Activated gamma-delta T cell treated with anti-CD3 and anti-CD28 coated beads, Interleukin-2, amount 50 U/mL, for 16 hours (primary cell): ENCODE measurements at regions not wholly inside any gene's neighbourhood (a gene's known extent, or its start where the extent isn't known, plus 50 kb on each side); places are given as distances from the start of the nearest gene placed in this dataset.
"Not testable (repeated sequence)": the region's sequence is repeated elsewhere in the genome, so short reads cannot be mapped to it uniquely, and the experiment has no call there.

Source experiments
- DNase-seq: peaks from one replicate; pipeline ENCODE4 v3.0.0-alpha.2; 2020; ENCODE audit warnings: low read depth

DNA sequence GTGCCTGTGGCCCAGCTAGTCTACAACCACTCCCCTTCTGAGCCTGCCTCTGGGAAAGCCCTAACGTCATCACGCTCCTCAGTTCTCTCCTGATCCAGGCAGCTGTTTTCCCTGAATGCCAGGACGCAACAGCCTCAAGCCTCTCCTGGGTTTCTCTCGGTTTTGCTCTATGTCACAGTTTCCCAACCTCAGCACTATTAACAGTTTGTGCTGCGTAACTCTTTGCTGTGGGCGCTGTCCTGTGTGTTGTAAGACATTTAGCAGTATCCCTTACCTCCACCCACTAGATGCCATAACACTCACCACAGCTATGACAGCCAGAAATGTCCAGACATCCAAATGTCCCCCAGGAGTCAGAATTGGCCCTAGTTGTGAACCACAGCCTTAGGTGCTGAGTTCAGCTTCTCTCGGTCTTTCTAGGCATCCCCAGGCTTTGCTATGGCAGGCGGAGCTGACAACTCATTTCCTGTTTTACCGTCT lies 226.3 kb upstream of the NPVF start:
- DNase-seq = no peak

DNA sequence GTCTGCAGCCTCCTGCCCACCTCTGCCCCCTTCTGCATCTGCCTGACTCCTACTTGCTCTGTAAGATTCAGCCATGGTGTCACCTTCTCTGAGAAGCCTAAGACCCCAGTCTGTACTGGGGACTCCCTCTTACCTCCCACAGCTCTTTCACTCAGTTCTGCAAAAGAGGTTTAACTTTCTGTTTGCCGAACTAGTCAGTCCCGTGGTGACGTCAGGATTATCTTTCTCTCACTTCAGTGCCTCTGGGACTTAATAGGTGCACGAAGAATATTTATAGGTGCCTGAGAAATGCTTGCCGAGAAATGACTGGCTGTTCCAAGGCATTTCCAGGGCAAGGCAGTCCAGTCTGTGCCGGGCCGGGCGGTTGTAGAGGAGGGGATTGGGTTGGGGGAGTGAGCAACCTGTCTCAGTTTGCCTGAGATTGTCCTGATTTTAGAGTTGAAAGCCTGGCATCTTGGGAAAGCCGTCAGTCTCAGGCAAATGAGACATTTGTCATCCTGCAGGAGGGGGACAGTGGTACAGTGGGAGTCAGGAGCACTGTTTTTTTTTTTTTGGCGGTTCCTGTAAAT lies 227.5 kb upstream of the NPVF start:
- DNase-seq = no peak

DNA sequence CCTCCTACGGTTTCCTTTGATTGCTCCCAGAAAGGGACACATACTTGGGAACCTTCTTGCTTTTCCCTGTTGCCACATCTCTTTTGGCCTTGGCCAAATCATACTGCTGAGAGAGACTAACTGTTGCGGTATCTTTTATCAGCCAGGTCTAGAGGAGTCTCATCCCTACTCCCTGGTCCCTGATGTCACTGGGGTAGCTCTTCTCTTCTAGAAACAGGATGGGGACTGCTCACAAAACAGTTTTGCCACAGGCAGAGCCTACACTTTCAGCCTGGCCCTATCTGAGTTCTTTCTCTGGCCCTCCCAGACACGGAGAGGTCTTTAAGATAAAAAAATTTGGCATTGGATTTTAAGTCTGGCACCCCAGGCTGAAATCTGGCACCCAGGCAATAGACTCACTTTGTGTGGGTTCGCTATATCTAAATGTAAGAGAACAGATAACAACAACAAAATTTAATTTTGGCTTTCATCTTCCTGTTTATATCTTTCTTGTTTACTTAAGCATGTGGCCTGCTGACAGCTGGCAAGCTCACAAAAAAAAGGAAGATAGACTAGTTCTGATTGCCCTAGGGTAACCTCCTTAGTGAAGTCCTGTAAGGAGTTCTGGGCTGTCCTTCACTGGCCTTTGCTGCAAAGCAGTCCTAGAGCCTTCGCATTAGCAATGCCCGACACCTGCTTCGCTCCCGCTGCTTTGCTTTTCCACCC lies 228.3 kb upstream of the NPVF start:
- no peak for DNase-seq

DNA sequence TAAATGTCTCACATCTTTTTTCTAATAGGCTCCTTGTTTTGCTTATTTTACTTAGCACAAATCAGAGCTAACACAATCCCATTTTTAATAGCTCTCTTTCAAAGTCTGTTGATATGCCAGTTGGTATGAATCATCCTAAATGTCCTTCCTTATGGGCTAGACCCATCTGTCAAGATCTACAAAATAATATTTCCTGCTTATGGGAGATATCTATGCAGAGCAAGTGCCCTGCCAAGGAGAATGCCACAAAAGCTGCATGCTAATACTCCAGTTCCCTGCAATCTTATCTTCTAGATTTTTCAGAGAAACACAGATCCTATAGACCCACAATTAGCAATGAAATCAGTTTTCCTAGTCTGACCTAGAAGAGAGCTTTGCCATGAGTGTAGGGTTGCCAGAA lies 230.8 kb upstream of the NPVF start:
- no peak for DNase-seq

DNA sequence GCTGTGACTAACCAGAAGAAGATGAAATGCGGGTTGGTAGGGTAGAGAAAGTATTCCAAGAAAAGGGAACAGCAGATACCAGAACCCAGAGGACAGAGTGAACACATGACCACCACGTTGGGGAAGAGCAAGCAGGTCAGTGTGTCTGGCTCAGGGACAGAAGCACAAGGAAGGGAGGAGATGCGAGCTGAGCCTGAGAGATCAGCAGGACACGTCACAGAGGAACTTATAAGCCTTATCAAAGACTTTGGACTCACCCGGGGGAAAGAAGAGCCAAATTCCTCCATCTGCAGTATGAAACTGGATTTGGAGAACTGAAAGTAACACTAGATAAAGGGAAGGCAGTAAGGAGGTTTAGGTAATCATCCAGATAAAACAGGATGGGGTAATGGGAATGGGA lies 232.1 kb upstream of the NPVF start:
- DNase-seq = no peak

DNA sequence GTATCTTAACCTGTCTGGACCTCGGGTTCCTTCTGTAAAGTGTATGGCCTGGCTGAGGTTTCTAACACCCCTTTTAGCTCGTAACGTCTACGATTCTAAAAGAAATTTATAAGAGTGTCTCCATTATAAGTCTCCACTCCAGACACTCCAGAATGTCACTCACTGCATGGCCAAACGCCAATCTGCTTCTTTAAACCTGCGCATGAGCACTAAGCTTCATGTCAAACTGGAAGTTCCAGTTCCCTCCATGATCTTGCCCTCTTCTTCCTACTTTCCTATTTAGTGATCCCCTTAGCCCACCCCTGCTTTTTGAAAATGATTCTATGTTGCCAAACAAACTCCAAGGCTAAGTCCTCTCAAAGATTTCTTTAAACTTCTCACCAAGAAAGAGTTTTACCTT lies 241.4 kb upstream of the NPVF start:
- no peak for DNase-seq

DNA sequence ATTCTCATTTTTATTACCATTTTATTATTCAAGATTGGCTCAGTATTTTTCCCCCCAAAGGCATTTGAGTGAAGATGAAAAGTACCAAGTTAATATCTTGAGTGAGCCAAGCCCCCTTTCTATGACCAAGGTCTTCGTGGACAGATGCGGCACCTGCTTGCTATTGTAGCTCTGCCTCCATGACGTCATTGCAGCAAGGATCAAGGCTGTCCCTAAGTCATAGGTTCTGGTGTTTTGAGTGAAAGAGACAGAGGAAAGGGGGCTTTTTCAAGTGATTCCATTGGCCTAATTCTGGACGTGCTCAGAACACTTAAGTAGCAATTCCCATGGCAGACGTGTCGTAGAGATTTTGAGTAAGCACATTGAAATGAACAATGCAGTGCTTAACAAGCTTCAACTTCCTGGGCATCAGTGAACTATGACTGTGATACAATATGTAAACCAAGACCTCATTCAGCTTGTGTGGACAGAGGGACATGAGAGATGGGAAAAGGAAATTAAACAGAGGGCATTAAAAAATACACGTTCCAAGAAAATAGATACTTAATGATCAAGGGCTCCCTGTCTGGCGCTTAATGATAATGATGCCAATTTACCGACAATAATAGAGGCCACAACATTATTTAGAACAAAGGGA lies 248.7 kb upstream of the NPVF start:
- DNase-seq = no peak

DNA sequence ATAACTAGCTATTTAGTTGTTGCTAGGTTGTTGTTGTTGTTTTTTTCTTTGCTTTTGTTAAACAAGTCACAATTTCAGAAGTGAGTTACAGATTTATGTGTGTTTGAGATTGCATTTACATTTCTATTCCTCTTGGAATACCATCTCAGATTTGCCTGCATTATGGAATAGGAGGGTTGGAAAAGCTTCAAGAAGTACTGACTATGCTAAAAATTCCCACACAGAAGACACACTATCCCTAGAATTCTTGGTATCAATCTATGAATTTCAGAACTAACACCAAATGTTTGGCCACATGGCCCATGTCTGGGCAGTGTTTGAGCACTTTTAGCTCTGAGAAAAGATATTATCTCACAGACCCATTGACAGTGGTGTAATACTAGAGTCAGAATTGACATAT lies 249.9 kb upstream of the NPVF start:
- DNase-seq = not testable (repeated sequence)

DNA sequence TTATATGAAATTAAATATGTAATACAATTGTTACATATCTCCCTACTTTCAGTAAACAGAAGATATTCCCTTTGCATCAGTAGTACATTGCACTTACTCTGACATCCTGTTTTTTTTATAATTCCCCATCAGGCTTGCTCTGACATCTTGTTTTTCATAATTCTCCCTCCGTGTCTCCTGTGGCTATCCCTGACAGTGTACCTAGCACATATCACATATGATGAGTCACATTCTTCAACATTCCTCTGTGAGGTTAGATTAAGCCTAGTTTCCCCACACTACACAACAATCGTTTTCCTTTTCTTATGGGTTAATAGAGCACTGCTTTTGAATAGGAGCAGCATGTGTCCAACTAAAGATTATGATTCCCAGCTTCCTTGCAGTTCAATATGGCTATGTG lies 250.6 kb upstream of the NPVF start:
- no peak for DNase-seq

DNA sequence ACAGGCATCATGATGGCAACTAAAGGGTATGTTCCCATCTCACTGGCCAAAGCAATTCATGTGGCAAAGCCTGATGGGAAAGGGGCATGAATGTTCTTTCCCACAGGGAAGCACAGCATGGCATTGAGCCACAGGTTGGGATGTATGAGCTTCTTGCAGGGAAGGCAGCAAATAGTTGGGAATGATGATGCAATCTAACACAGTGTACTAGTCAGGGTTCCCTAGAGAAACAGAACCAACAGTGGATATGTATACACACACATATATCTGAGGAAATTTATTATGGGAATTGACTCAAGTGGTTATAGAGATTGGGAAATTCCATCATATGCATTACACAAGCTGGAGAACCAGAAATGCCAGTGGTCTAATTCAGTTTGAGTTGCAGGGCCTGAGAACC lies 253.6 kb upstream of the NPVF start:
- no peak for DNase-seq

DNA sequence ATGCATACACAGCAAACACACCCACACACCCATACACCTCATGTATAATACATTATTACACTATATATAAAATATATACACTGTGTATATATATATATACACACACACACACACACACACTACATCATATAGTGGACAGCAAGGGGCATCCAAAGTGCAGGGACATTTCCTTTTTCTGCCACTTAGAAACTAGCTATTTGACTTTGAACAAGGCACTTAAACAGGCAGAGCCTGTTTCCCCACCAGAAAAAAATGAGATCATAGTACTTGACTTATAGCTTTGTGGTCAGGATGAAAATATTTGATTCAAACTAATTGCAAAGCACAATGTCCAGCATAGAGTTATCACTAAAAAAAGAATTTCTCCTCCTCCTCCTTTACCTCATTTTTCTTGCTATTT lies 254.3 kb upstream of the NPVF start:
- no peak for DNase-seq

DNA sequence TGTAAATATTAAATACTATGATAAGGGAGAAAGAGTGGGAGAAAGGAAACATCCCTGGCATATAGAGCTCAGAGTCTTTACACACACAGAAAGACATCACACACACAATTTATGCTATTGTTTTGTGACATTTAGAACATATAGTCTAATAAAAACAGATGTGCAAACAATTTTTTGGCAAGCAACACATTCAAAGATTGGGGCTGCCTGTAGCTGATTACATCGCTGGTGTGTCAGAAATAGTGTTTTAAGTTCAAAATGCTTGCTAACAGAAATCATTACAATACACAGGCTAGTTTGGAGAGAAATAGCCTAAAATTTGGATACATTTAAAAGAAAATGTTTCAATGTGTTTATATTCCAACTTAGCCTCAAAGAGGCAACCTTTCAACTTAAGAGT lies 256.7 kb upstream of the NPVF start:
- no peak for DNase-seq

DNA sequence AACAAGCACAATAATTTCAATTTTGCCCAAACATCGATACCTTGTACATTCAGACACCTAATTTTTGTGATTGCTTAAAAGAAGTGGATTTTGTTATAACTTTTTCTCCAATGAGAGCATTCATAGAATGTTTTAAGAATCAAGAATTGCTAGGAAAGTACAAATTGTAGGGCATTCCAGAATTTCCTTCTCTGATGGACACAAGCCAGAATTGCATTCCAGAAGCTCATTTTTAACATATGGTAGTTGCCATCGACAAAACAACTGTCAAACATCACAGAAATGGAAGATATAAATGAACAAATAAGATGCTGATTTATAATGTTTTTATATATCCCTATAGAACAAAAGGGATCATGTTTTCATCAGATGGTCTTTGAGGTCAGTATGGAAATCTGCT lies 258.4 kb upstream of the NPVF start:
- DNase-seq = no peak

DNA sequence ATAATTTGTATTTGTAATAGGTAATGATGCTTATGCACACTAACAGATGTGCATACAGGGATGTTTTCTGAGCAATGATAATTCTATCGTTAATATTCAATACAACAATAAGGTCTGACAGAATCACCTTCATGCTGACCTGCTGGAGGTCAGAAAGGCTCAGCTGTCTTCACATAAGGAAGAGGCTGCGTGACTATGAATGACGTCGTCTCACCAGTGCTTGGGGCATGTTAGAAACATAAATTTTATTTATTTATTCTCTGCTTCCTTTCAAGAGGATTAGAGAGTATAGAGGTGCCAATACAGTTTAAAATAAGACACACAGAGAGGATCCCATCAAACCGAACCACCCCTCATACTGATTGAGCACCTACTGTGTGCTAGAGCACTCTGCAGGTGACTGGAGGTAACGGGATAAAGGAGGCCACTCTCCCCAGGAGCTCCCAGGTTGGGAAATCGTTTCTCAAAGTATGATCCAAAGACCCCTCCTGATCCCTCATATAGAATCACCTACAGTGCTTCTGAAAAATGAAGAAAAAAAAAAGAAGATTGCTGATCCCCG lies 265.6 kb upstream of the NPVF start:
- DNase-seq = no peak

DNA sequence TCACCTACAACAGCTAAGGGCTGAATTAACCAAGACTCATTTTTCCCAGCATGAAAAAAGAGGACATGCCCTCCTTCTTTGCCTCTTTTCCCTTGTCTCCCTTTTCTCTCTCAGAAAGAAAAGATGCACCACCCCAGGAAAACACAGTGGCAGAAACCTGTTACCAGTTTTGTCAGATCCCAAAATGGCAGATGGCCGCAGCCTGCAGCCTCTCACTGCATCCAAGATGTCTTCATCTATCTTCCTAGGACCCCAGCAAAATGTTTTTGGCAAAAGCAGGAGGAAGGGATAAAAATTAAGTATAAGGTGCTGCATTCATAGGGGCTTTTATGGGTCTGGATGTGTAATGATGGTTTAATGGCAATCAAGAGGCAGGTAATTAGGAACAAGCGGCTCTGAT lies 266.6 kb upstream of the NPVF start:
- no peak for DNase-seq

DNA sequence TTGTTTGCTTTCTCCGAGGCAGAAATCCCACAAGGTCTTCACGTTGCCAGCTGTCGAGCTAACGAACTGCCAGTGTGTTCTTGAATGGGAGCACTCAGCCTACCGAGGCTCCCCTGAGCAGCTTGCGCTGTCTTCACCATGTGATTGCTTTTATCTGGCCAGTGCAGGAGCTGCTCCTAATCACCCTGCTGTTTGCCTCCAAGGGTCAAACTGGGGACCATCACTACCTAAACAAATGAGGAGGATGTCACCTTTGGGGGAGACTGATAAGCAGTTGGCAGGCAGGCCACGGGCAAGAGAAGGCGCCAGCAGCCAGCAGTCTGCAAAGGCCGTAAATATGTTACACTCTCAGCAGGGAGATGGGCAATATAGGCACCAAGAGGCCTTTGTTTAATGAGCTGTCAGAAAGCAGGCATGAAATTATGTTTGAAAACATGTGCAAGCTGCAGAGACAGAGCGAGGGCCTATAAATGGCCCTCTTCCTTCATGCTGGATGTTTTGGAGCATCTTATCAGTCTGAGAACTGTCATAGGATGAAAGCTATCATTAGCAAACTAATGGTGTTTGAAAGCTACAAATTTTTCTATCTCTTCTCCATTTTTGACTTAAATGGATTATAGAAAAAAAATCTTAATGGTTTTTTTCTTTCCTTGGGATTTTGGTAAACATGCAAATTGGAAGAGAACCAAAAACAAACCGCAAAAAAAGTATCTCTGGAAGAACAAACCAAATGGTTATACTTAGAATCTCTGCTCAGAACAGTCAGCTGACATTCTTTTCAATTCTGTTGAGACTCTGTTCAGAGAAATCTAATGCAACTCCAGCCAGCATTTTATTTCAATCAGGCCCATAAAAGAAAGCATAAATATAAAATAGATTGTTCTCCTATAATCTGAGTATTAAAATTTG lies 267.3 kb upstream of the NPVF start:
- DNase-seq = no peak

DNA sequence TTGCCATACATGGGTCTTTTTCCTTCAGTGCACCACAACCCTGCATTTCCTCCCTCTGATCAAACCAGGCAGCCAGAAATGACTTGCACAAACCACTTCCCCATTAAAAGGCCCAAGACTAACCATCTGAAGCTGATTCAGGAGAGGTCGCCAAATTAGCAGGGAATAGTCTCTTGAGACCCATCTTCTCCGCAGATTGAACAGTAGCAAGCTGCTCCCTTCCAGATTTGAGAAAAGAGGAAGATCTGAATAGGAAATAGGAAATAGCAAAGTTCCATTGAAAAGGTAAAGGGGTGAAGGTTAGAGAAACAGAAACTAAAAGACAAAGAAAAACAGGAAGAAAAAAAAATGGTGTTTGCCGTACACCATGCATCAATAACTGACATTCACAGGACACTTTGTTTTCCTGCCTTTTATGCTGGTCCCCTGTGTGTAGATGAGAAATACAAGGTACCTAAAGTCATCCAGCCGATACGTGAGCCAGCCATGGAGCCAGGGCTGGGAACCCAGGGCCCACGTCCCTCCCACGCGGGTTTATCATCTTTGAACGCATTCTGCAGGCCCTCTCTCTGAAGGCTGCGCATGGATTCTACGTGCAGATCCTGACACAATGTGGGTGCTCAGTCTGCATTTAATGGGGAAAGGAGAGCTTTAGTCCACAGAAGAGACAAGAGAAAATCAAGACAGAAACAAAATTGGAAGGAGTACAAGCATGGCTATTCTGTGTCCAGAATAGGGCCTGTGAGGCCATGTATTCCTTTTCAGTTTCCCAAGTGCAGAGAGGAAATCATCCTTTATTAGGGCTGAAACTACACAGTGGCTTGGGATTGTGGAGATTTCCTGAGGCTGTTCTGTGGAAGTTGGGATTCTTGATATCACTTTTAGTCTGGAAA lies 268.4 kb upstream of the NPVF start:
- no peak for DNase-seq

DNA sequence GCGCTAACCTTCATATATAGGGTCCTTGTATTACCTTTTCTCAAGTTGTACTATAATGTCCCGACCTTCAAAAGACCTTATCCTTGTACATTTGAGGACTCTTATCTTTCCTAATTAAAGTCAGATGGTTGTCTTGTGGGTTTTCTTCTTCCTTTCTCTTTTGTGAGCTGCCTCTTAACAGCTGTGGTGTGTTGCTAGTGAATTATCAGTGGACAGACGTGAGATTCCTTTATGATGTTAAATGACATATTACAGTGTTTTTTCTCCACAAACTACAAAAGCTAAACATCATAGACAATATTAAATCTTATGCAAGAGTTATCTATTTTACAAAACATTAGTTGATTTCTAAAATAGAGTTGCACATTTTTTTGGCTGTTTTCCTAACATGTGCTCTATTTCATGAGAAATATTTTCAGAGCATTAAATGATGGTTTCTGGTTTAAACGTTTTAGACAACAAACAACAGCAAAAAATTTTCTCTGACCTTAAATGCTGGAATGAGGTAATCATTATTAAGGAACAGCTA lies 272.2 kb upstream of the NPVF start:
- DNase-seq = no peak

DNA sequence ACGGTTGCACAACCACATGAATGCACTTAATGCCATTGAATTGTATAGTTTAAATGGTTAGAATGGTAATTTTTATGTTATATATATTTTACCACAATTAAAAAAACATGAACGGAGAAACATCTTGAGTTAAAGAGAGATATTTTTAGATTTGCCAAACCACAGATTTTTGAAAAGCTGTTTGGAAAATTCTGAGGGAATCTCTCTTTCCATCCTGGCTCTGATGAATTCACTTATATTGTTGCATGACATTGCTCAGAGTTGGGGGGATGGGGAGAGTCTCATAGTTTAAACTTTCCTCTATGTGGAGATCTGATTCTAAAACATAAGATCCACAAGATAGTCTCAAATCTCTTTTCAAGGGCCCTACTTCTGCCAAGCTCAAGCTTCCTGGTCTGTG lies 275.0 kb upstream of the NPVF start:
- no peak for DNase-seq

DNA sequence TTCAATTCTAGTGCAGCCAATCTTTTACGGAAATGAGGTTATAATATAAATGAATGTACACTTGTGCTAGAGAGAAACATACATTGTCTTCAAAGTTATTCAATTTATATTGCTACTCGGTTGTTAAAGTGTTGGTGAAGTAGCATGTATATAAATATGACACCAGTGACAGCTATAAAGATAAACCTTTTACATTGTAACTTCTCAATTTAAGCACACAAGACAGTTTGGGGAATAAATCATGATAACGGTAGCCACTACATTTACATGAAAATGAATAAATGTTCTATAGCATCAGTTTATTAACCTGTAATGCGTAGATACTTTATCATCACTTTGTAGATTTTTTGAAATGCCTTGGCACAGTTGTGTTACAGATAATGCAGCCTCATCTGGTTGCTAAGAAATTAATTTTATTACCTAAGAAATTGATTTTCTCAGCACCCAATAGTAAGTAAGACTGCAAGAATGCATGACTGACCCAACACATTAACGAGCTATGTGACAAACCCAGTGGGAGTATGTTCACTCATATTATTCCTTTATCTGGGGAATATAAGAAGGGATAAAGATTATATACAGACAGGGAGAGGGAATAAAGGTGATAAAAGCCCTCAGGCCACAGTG lies 283.9 kb upstream of the NPVF start:
- DNase-seq = no peak
